NCI-H1092 (cell line): ENCODE measurements at regions not wholly inside any gene's neighbourhood (a gene's known extent, or its start where the extent isn't known, plus 50 kb on each side); places are given as distances from the start of the nearest gene placed in this dataset.

Source experiments
- DNase-seq: peaks from one replicate; lab custom pipeline; 2025; lab: John Stamatoyannopoulos, UW

- DNase-seq: no peak
Observed at GRCh38 chr17:79369001-79369400, 241.8 kb downstream of the RBFOX3 start.

- no peak for DNase-seq
Observed at GRCh38 chr17:79368521-79368920, 242.3 kb downstream of the RBFOX3 start.

GRCh38 chr17:79366988-79367571 lies 243.8 kb downstream of the RBFOX3 start:
- no peak for DNase-seq

- DNase-seq: no peak
Observed at GRCh38 chr17:79365836-79366770, 244.7 kb downstream of the RBFOX3 start.

GRCh38 chr17:79365351-79365750 lies 245.5 kb downstream of the RBFOX3 start:
- no peak for DNase-seq

GRCh38 chr17:79364315-79365094 lies 246.3 kb downstream of the RBFOX3 start:
- DNase-seq: no peak

GRCh38 chr17:79363552-79364275 lies 247.1 kb downstream of the RBFOX3 start:
- no peak for DNase-seq

GRCh38 chr17:79362772-79363305 lies 248.0 kb downstream of the RBFOX3 start:
- no peak for DNase-seq

GRCh38 chr17:79361873-79362771 lies 248.7 kb downstream of the RBFOX3 start:
- DNase-seq: no peak

GRCh38 chr17:79361221-79361734 lies 249.6 kb downstream of the RBFOX3 start:
- DNase-seq: no peak

GRCh38 chr17:79360196-79360595 lies 250.7 kb downstream of the RBFOX3 start:
- DNase-seq: no peak

GRCh38 chr17:79356839-79357447 lies 253.9 kb downstream of the RBFOX3 start:
- no peak for DNase-seq

GRCh38 chr17:79355165-79355564 lies 255.7 kb downstream of the RBFOX3 start:
- DNase-seq: no peak

GRCh38 chr17:79354173-79354820 lies 256.6 kb downstream of the RBFOX3 start:
- DNase-seq: no peak

- DNase-seq: no peak
Observed at GRCh38 chr17:79353548-79353947, 257.3 kb downstream of the RBFOX3 start.

- no peak for DNase-seq
Observed at GRCh38 chr17:79353016-79353415, 257.8 kb downstream of the RBFOX3 start.

GRCh38 chr17:79350533-79350932 lies 260.3 kb downstream of the RBFOX3 start:
- DNase-seq: no peak

- no peak for DNase-seq
Observed at GRCh38 chr17:79349506-79350400, 261.1 kb downstream of the RBFOX3 start.
